Stomach (tissue), 8 donors: ENCODE measurements at regions not wholly inside any gene's neighbourhood (a gene's known extent, or its start where the extent isn't known, plus 50 kb on each side); places are given as distances from the start of the nearest gene placed in this dataset.

Experiments
- DNase-seq, 2 donors: peaks; one replicate each; pipeline versions ENCODE4 v3.0.0 to v3.0.0-alpha.2; 2013 to 2019
- H3K27ac ChIP-seq, 5 donors: fragments of 200-600 bp in 4 of 5; sonication (generic) in 4 of 5; one replicate each; pipeline ENCODE4 v1.5.1; 2013 to 2019; ENCODE audit warnings: mild to moderate bottlenecking in 1 of 5, moderate library complexity in 1 of 5
- H3K27me3 ChIP-seq, 3 donors: fragments of 200-600 bp; sonication (generic); one replicate each; pipeline ENCODE4 v1.5.1; 2017 to 2019; ENCODE audit warnings: mixed run types in 1 of 3
- H3K36me3 ChIP-seq, 4 donors: fragments of 200-600 bp; sonication (generic); 1 replicate in 3 of 4; 2 replicates in 1 of 4; pipeline ENCODE4 v1.5.1; 2016 to 2019
- H3K4me1 ChIP-seq, 4 donors: fragments of 200-600 bp; sonication (generic); one replicate each; pipeline ENCODE4 v1.5.1; 2016 to 2019
- H3K4me3 ChIP-seq, 4 donors: fragments of 200-600 bp; sonication (generic) in 3 of 4; one replicate each; pipeline ENCODE4 v1.5.1; 2016 to 2019; ENCODE audit warnings: mild to moderate bottlenecking in 1 of 4
- H3K9me3 ChIP-seq, 4 donors: fragments of 200-600 bp; sonication (generic); one replicate each; pipeline ENCODE4 v1.5.1; 2016 to 2019
- CTCF ChIP-seq, 7 experiments: fragments of 450-650 bp in 4 of 7; fragments of 200-600 bp in 3 of 7; sonication (generic) in 3 of 7; IDR thresholded peaks; one replicate each; pipeline ENCODE4 v1.5.1; 2016 to 2019; ENCODE audit warnings: antibody characterized with exemption in 7 of 7, control low read depth in 2 of 7, mild to moderate bottlenecking in 1 of 7
- EP300 ChIP-seq: sonication (generic); formaldehyde crosslinking; IDR thresholded peaks from one replicate; pipeline ENCODE4 v1.6.1; 2017; ENCODE audit warnings: antibody characterized with exemption
- POLR2A ChIP-seq, 4 donors: fragments of 450-650 bp; IDR thresholded peaks; one replicate each; pipeline ENCODE4 v1.6.1; 2016; ENCODE audit warnings: antibody characterized with exemption in 4 of 4, control low read depth in 2 of 4, mild to moderate bottlenecking in 1 of 4, moderate library complexity in 1 of 4
- POLR2AphosphoS5 ChIP-seq, 3 donors: sonication (generic); formaldehyde crosslinking; IDR thresholded peaks; one replicate each; pipeline ENCODE4 v1.6.1; 2016; ENCODE audit warnings: antibody characterized with exemption in 3 of 3
- WGBS, 5 donors: extraction: QIAGEN DNeasy Blood & Tissue Kit in 3 of 5; methylation state at CpG; one replicate each; pipeline versions ENCODE4 v1.1.5 to v1.1.7; 2013 to 2018; 5-methylcytosine and 5-hydroxymethylcytosine counted together
- intact Hi-C: fragments of 100-400 bp; cut with DNase I; formaldehyde crosslinking; loops from one replicate; pipeline ENCODE4 v1.15.1; 2023; ENCODE audit warnings: low total_unique reads
- donor health status: healthy with polysubstance abuse.
- donor health status: Bipolar disorder and iron deficiency.
- donor health status: healthy.

GRCh38 chr11:69348414-69349235 is 54.7 kb downstream of the MYEOV start:
- Histone ChIP-seq H3K27ac (no peak overlapping the region), H3K4me3 (no peak overlapping the region), H3K9me3 (peaks cover 0 to 7% (median 3%) of the 10 kb centered on the region in 4 donors), H3K27me3 (peaks cover 0 to 6% (median 0%) of the 10 kb centered on the region in 3 donors), H3K36me3 (no peaks in the 10 kb centered on the region), H3K4me1 (no peaks in the 10 kb centered on the region)
- DNase-seq: no peak
- intact Hi-C loops: no loop called here
- TF ChIP-seq EP300: no peak
- no peak for TF ChIP-seq POLR2AphosphoS5 (IDR thresholded peaks at IDR 0.05)
- no peak for TF ChIP-seq CTCF (IDR thresholded peaks at IDR 0.05)
- TF ChIP-seq POLR2A (IDR thresholded peaks at IDR 0.05): no peak
- 86 to 93% (median 88%) methylated on average over 5 to 6 of the region's 6 CpGs for WGBS, 5 donors

GRCh38 chr11:69350040-69350439 is 56.1 kb downstream of the MYEOV start:
- TF ChIP-seq POLR2AphosphoS5 (IDR thresholded peaks at IDR 0.05): no peak
- TF ChIP-seq POLR2A (IDR thresholded peaks at IDR 0.05): no peak
- TF ChIP-seq CTCF (IDR thresholded peaks at IDR 0.05): no peak
- no peak for TF ChIP-seq EP300
- Histone ChIP-seq H3K9me3 (peaks cover 0 to 7% (median 3%) of the 10 kb centered on the region in 4 donors), H3K27me3 (peaks cover 0 to 20% (median 0%) of the 10 kb centered on the region in 3 donors), H3K4me3 (no peak overlapping the region), H3K4me1 (no peaks in the 10 kb centered on the region), H3K27ac (no peak overlapping the region), H3K36me3 (no peaks in the 10 kb centered on the region)
- DNase-seq: no peak
- whole genome bisulfite sequencing, 5 donors: 80 to 100% (median 88%) methylated on average over 1 of the region's 1 CpG
- intact Hi-C loops: no loop called here

- Histone ChIP-seq H3K36me3 (no peaks in the 10 kb centered on the region), H3K27ac (no peak overlapping the region), H3K27me3 (peaks cover 0 to 25% (median 0%) of the 10 kb centered on the region in 3 donors), H3K4me3 (no peak overlapping the region), H3K9me3 (peaks cover 0 to 7% (median 3%) of the 10 kb centered on the region in 4 donors), H3K4me1 (no peaks in the 10 kb centered on the region)
- TF ChIP-seq EP300 (no peak), POLR2AphosphoS5 (IDR thresholded peaks at IDR 0.05) (no peak), CTCF (IDR thresholded peaks at IDR 0.05) (no peak), POLR2A (IDR thresholded peaks at IDR 0.05) (no peak)
- intact Hi-C loops: no loop called here
- DNase-seq: no peak
Measured at GRCh38 chr11:69350596-69350995, 56.6 kb downstream of the MYEOV start.

GRCh38 chr11:69351460-69351859 is 57.5 kb downstream of the MYEOV start:
- Histone ChIP-seq H3K4me3 (no peak overlapping the region), H3K4me1 (no peaks in the 10 kb centered on the region), H3K27ac (no peak overlapping the region), H3K9me3 (peaks cover 0 to 7% (median 3%) of the 10 kb centered on the region in 4 donors), H3K27me3 (peaks cover 0 to 32% (median 0%) of the 10 kb centered on the region in 3 donors), H3K36me3 (no peaks in the 10 kb centered on the region)
- no peak for DNase-seq
- intact Hi-C loops: no loop called here
- no peak for TF ChIP-seq POLR2AphosphoS5 (IDR thresholded peaks at IDR 0.05)
- no peak for TF ChIP-seq CTCF (IDR thresholded peaks at IDR 0.05)
- no peak for TF ChIP-seq POLR2A (IDR thresholded peaks at IDR 0.05)
- no peak for TF ChIP-seq EP300
